Keratinocyte (primary cell): ENCODE measurements at regions not wholly inside any gene's neighbourhood (a gene's known extent, or its start where the extent isn't known, plus 50 kb on each side); places are given as distances from the start of the nearest gene placed in this dataset.

Experiments
- EZH2 ChIP-seq: IDR thresholded peaks from one replicate; pipeline ENCODE4 v1.6.1; 2012; ENCODE audit warnings: inconsistent platforms, mild to moderate bottlenecking, low read length, moderate library complexity
- TF ChIP-seq, protein P1 (sequence below), 3 experiments: IDR thresholded peaks in 1 of 3; conservative IDR thresholded peaks in 1 of 3; optimal IDR thresholded peaks in 1 of 3; 2 replicates in 2 of 3; 3 replicates in 1 of 3; pipeline versions ENCODE3 to v1.5.1; 2011; ENCODE audit warnings: low read length in 3 of 3, mild to moderate bottlenecking in 3 of 3, moderate library complexity in 2 of 3, control low read depth in 1 of 3, inconsistent platforms in 1 of 3; ENCODE audit not compliant: insufficient read depth in 2 of 3; ENCODE audit errors: extremely low read depth in 1 of 3

DNA sequence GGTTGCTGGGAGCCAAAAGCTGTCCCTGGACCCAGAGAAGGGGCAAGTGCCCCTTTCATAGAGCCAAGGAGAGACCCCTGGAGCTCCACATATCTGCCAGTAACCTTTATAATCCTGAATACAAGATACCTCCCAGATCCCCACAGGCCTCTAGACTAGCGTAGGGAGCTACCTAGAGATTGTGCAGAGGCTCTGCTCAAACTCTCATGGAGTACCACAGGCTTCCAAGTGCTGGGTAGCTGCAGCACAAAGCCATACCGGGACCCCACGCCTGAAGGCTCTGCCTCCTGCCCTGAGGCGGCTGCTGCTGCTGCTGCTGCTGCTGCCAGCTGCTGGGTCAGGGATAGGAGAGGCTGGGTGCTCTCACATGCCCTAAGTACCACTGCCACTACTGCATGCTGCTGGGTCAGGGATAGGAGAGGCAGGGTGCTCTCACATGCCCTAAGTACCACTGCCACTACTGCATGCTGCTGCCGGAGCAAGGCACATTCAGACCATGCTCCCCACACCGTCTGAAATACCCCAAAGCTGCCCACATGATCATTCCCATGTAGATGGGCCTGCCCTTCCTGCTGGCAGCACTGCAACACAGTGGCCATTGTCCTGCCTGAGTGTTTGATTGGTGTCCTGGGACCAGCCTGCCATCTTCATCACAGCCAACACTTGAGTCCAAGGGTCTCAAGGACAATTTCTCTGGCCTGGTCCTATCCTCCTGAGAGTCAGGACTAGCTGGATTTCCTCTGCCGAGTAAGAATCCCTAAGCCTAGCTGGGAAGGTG lies 1434.3 kb upstream of the ADGRB3 start:
- no peak for TF ChIP-seq EZH2
- TF ChIP-seq, protein P1, sequence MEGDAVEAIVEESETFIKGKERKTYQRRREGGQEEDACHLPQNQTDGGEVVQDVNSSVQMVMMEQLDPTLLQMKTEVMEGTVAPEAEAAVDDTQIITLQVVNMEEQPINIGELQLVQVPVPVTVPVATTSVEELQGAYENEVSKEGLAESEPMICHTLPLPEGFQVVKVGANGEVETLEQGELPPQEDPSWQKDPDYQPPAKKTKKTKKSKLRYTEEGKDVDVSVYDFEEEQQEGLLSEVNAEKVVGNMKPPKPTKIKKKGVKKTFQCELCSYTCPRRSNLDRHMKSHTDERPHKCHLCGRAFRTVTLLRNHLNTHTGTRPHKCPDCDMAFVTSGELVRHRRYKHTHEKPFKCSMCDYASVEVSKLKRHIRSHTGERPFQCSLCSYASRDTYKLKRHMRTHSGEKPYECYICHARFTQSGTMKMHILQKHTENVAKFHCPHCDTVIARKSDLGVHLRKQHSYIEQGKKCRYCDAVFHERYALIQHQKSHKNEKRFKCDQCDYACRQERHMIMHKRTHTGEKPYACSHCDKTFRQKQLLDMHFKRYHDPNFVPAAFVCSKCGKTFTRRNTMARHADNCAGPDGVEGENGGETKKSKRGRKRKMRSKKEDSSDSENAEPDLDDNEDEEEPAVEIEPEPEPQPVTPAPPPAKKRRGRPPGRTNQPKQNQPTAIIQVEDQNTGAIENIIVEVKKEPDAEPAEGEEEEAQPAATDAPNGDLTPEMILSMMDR (optimal IDR thresholded peaks at IDR 0.05 in 1 of 3, IDR thresholded peaks at IDR 0.05 in 1 of 3, conservative IDR thresholded peaks at IDR 0.05 in 1 of 3; ENCODE audit: extremely low read depth in 1 of 3, insufficient read depth in 2 of 3, low read length in 3 of 3), result no peak
